ENCODE measurements at regions not wholly inside any gene's neighbourhood (a gene's known extent, or its start where the extent isn't known, plus 50 kb on each side); places are given as distances from the start of the nearest gene placed in this dataset.

- WGBS, 2 experiments (ENCODE audit: low coverage in 1 of 2, low lambda C conversion rate in 2 of 2, missing lambda C conversion rate in 2 of 2) = 92 to 94% methylated on average over 1 of the region's 1 CpG
- Histone ChIP-seq H3K9me2 (ENCODE audit: insufficient read depth) (no peaks in the 10 kb centered on the region), H3K4me1 (ENCODE audit: insufficient read depth) (peaks cover 19% of the 10 kb centered on the region), H3F3A (ENCODE audit: insufficient read depth) (peaks cover 22% of the 10 kb centered on the region), H3K4me2 (ENCODE audit: unreplicated experiment) (no peak overlapping the region), H3K9ac (no peak overlapping the region), H3K9me3 (ENCODE audit: low read depth) (no peaks in the 10 kb centered on the region), H4K20me1 (ENCODE audit: insufficient read depth) (no peaks in the 10 kb centered on the region), H3K27me3 (replicated peaks; ENCODE audit: insufficient read depth) (no peaks in the 10 kb centered on the region), H3K79me2 (ENCODE audit: insufficient read depth) (no peaks in the 10 kb centered on the region), H3K27ac (no peak overlapping the region), H3K4me3 (no peak overlapping the region), H2AFZ (no peak overlapping the region), H3K36me3 (ENCODE audit: low read depth) (no peaks in the 10 kb centered on the region)
- no peak for DNase-seq
- TF ChIP-seq EZH2phosphoT487 (IDR thresholded peaks at IDR 0.05; ENCODE audit: insufficient read depth, low read depth) = no peak
- TF ChIP-seq EZH2 (IDR thresholded peaks at IDR 0.05; ENCODE audit: insufficient read depth, poor library complexity, severe bottlenecking) = no peak
- in situ Hi-C loops (cut with MboI) = no loop called here
These were observed 164.4 kb upstream of the BDNF start for GRCh38 chr11:27864611-27865010.

- Histone ChIP-seq H3K36me3 (ENCODE audit: low read depth) (no peaks in the 10 kb centered on the region), H3K79me2 (ENCODE audit: insufficient read depth) (no peaks in the 10 kb centered on the region), H2AFZ (no peak overlapping the region), H3K4me3 (no peak overlapping the region), H3K9ac (no peak overlapping the region), H3K27ac (no peak overlapping the region), H3K9me3 (ENCODE audit: low read depth) (no peaks in the 10 kb centered on the region), H3K9me2 (ENCODE audit: insufficient read depth) (no peaks in the 10 kb centered on the region), H3K4me2 (ENCODE audit: unreplicated experiment) (no peak overlapping the region), H3F3A (ENCODE audit: insufficient read depth) (peaks cover 22% of the 10 kb centered on the region), H4K20me1 (ENCODE audit: insufficient read depth) (no peaks in the 10 kb centered on the region), H3K27me3 (replicated peaks; ENCODE audit: insufficient read depth) (no peaks in the 10 kb centered on the region), H3K4me1 (ENCODE audit: insufficient read depth) (peaks cover 19% of the 10 kb centered on the region)
- DNase-seq = no peak
- 71% methylated on average over 4 of the region's 4 CpGs for WGBS, 2 experiments (ENCODE audit: low coverage in 1 of 2, low lambda C conversion rate in 2 of 2, missing lambda C conversion rate in 2 of 2)
- no peak for TF ChIP-seq EZH2 (IDR thresholded peaks at IDR 0.05; ENCODE audit: insufficient read depth, poor library complexity, severe bottlenecking)
- no peak for TF ChIP-seq EZH2phosphoT487 (IDR thresholded peaks at IDR 0.05; ENCODE audit: insufficient read depth, low read depth)
- in situ Hi-C loops (cut with MboI) = no loop called here
These were observed 163.8 kb upstream of the BDNF start for GRCh38 chr11:27864091-27864491.

GRCh38 chr11:27863637-27864036 lies 163.4 kb upstream of the BDNF start:
- no peak overlapping the region for H3K4me2 ChIP-seq (ENCODE audit: unreplicated experiment)

GRCh38 chr11:27861706-27862430 lies 161.6 kb upstream of the BDNF start:
- Histone ChIP-seq H3K4me1 (ENCODE audit: insufficient read depth) (peaks cover 19% of the 10 kb centered on the region), H3K9me2 (ENCODE audit: insufficient read depth) (no peaks in the 10 kb centered on the region), H3F3A (ENCODE audit: insufficient read depth) (peaks cover 22% of the 10 kb centered on the region), H3K9me3 (ENCODE audit: low read depth) (no peaks in the 10 kb centered on the region), H3K36me3 (ENCODE audit: low read depth) (no peaks in the 10 kb centered on the region), H3K4me2 (ENCODE audit: unreplicated experiment) (peak overlapping the region; percentile 53), H3K27ac (peak overlapping the region; percentile 74), H3K9ac (no peak overlapping the region), H2AFZ (peak overlapping the region; percentile 10; the same call in 1 of the 2 replicates), H3K27me3 (replicated peaks; ENCODE audit: insufficient read depth) (no peaks in the 10 kb centered on the region), H4K20me1 (ENCODE audit: insufficient read depth) (no peaks in the 10 kb centered on the region), H3K79me2 (ENCODE audit: insufficient read depth) (no peaks in the 10 kb centered on the region), H3K4me3 (0 out of 2 replicates have a peak overlapping the region, but pooled peaks have one; percentile 6)
- in situ Hi-C loops (cut with MboI) = no loop called here
- peak; percentile 95 for DNase-seq
- TF ChIP-seq EZH2 (IDR thresholded peaks at IDR 0.05; ENCODE audit: insufficient read depth, poor library complexity, severe bottlenecking) (no peak), EZH2phosphoT487 (IDR thresholded peaks at IDR 0.05; ENCODE audit: insufficient read depth, low read depth) (no peak)
- WGBS, 2 experiments (ENCODE audit: low coverage in 1 of 2, low lambda C conversion rate in 2 of 2, missing lambda C conversion rate in 2 of 2) = 14 to 23% methylated on average over 4 of the region's 4 CpGs

More at GRCh38 chr11:27863637-27864036, 163.4 kb upstream of the BDNF start:
- Histone ChIP-seq H3K9ac (no peak overlapping the region), H3K27ac (no peak overlapping the region), H4K20me1 (ENCODE audit: insufficient read depth) (no peaks in the 10 kb centered on the region), H3K9me2 (ENCODE audit: insufficient read depth) (no peaks in the 10 kb centered on the region), H3K27me3 (replicated peaks; ENCODE audit: insufficient read depth) (no peaks in the 10 kb centered on the region), H3K4me3 (no peak overlapping the region), H3K4me1 (ENCODE audit: insufficient read depth) (peaks cover 19% of the 10 kb centered on the region), H3K36me3 (ENCODE audit: low read depth) (no peaks in the 10 kb centered on the region), H2AFZ (no peak overlapping the region), H3K9me3 (ENCODE audit: low read depth) (no peaks in the 10 kb centered on the region), H3K79me2 (ENCODE audit: insufficient read depth) (no peaks in the 10 kb centered on the region), H3F3A (ENCODE audit: insufficient read depth) (peaks cover 22% of the 10 kb centered on the region)
- WGBS, 2 experiments (ENCODE audit: low coverage in 1 of 2, low lambda C conversion rate in 2 of 2, missing lambda C conversion rate in 2 of 2) = 90 to 98% methylated on average over 2 of the region's 2 CpGs
- no peak for DNase-seq
- TF ChIP-seq EZH2 (IDR thresholded peaks at IDR 0.05; ENCODE audit: insufficient read depth, poor library complexity, severe bottlenecking) = no peak
- TF ChIP-seq EZH2phosphoT487 (IDR thresholded peaks at IDR 0.05; ENCODE audit: insufficient read depth, low read depth) = no peak
- in situ Hi-C loops (cut with MboI) = no loop called here

Data from GM23248 (cell line).